ENCODE measurements at regions not wholly inside any gene's neighbourhood (a gene's known extent, or its start where the extent isn't known, plus 50 kb on each side); places are given as distances from the start of the nearest gene placed in this dataset.

- intact Hi-C loops (cut with DNase I): no loop called here
- ATAC-seq (ENCODE audit: poor library complexity) (no peak), DNase-seq (no peak)
Observed at GRCh38 chr3:107992976-107993684, 97.7 kb downstream of the CD47 start.

- intact Hi-C loops (cut with DNase I): no loop called here
- ATAC-seq (ENCODE audit: poor library complexity) (no peak), DNase-seq (no peak)
Observed at GRCh38 chr3:107990926-107991325, 99.9 kb downstream of the CD47 start.

- intact Hi-C loops (cut with DNase I): no loop called here
- no peak for DNase-seq
- no peak for ATAC-seq (ENCODE audit: poor library complexity)
Observed at GRCh38 chr3:107990433-107990832, 100.4 kb downstream of the CD47 start.

GRCh38 chr3:107989661-107990060 lies 101.2 kb downstream of the CD47 start:
- no peak for ATAC-seq (ENCODE audit: poor library complexity)

GRCh38 chr3:107988460-107989175 lies 102.2 kb downstream of the CD47 start:
- DNase-seq (peak; percentile 83), ATAC-seq (ENCODE audit: poor library complexity) (peak; percentile 40)
- intact Hi-C loops (cut with DNase I): no loop called here

More at GRCh38 chr3:107989661-107990060, 101.2 kb downstream of the CD47 start:
- no peak for DNase-seq
- intact Hi-C loops (cut with DNase I): no loop called here

- intact Hi-C loops (cut with DNase I): no loop called here
- ATAC-seq (ENCODE audit: poor library complexity) (peak; percentile 90), DNase-seq (peak; percentile 77)
Observed at GRCh38 chr3:107987036-107987939, 103.5 kb downstream of the CD47 start.

- ATAC-seq (ENCODE audit: poor library complexity) (peak; percentile 21), DNase-seq (no peak)
- intact Hi-C loops (cut with DNase I): no loop called here
Observed at GRCh38 chr3:107986505-107986904, 104.3 kb downstream of the CD47 start.

GRCh38 chr3:107985496-107985895 lies 105.3 kb downstream of the CD47 start:
- ATAC-seq (ENCODE audit: poor library complexity) (no peak), DNase-seq (no peak)
- intact Hi-C loops (cut with DNase I): no loop called here

- ATAC-seq (ENCODE audit: poor library complexity) (no peak), DNase-seq (no peak)
- intact Hi-C loops (cut with DNase I): no loop called here
Observed at GRCh38 chr3:107983247-107983646, 107.6 kb downstream of the CD47 start.

GRCh38 chr3:107982165-107982564 lies 108.7 kb downstream of the CD47 start:
- intact Hi-C loops (cut with DNase I): no loop called here
- DNase-seq (no peak), ATAC-seq (ENCODE audit: poor library complexity) (no peak)

GRCh38 chr3:107981471-107982111 lies 109.2 kb downstream of the CD47 start:
- DNase-seq (peak; percentile 74), ATAC-seq (ENCODE audit: poor library complexity) (peak; percentile 85)
- intact Hi-C loops (cut with DNase I): no loop called here

- DNase-seq (no peak), ATAC-seq (ENCODE audit: poor library complexity) (peak; percentile 64)
- intact Hi-C loops (cut with DNase I): no loop called here
Observed at GRCh38 chr3:107979538-107979937, 111.3 kb downstream of the CD47 start.

- ATAC-seq (ENCODE audit: poor library complexity) (no peak), DNase-seq (no peak)
- intact Hi-C loops (cut with DNase I): no loop called here
Observed at GRCh38 chr3:107978131-107979055, 112.4 kb downstream of the CD47 start.

GRCh38 chr3:107977221-107978130 lies 113.4 kb downstream of the CD47 start:
- intact Hi-C loops (cut with DNase I): no loop called here
- ATAC-seq (ENCODE audit: poor library complexity): no peak
- DNase-seq: no peak

- ATAC-seq (ENCODE audit: poor library complexity): no peak
- DNase-seq: no peak
- intact Hi-C loops (cut with DNase I): no loop called here
Observed at GRCh38 chr3:107976202-107976800, 114.5 kb downstream of the CD47 start.

GRCh38 chr3:107975529-107976201 lies 115.2 kb downstream of the CD47 start:
- DNase-seq (no peak), ATAC-seq (ENCODE audit: poor library complexity) (no peak)
- intact Hi-C loops (cut with DNase I): no loop called here

Measured in Right ventricle myocardium superior (tissue), 1 donor.